Prostate gland (tissue), 2 donors: ENCODE measurements at regions not wholly inside any gene's neighbourhood (a gene's known extent, or its start where the extent isn't known, plus 50 kb on each side); places are given as distances from the start of the nearest gene placed in this dataset.

Experiments used
- CTCF ChIP-seq, 4 experiments: fragments of 200-600 bp in 2 of 4; fragments of 450-650 bp in 2 of 4; sonication (generic) in 2 of 4; IDR thresholded peaks; 1 replicate in 3 of 4; 2 replicates in 1 of 4; pipeline ENCODE4 v1.5.1; 2016 to 2019; ENCODE audit warnings: antibody characterized with exemption in 4 of 4, mild to moderate bottlenecking in 2 of 4, moderate library complexity in 2 of 4
- POLR2A ChIP-seq: fragments of 450-650 bp; IDR thresholded peaks from one replicate; pipeline ENCODE4 v1.6.1; 2016; ENCODE audit warnings: antibody characterized with exemption, mild to moderate bottlenecking
- POLR2AphosphoS5 ChIP-seq: sonication (generic); formaldehyde crosslinking; IDR thresholded peaks from one replicate; pipeline ENCODE4 v1.6.1; 2017; ENCODE audit warnings: antibody characterized with exemption

GRCh38 chr14:51595881-51596455, 55.7 kb upstream of the FRMD6 start:
- TF ChIP-seq POLR2A: no peak
- no peak for TF ChIP-seq CTCF (IDR thresholded peaks at IDR 0.05)
- TF ChIP-seq POLR2AphosphoS5: no peak
